ENCODE measurements at regions not wholly inside any gene's neighbourhood (a gene's known extent, or its start where the extent isn't known, plus 50 kb on each side); places are given as distances from the start of the nearest gene placed in this dataset.

- DNase-seq, result no peak
Measured at GRCh38 chr2:8021921-8022320, 659.9 kb upstream of the ID2 start.

GRCh38 chr2:8022908-8023640 is 658.8 kb upstream of the ID2 start:
- DNase-seq, result no peak

- no peak for DNase-seq
Measured at GRCh38 chr2:8024506-8024905, 657.4 kb upstream of the ID2 start.

GRCh38 chr2:8026381-8026780 is 655.5 kb upstream of the ID2 start:
- DNase-seq, result no peak

- no peak for DNase-seq
Measured at GRCh38 chr2:8027387-8027786, 654.5 kb upstream of the ID2 start.

GRCh38 chr2:8028036-8028435 is 653.8 kb upstream of the ID2 start:
- DNase-seq, result no peak

- no peak for DNase-seq
Measured at GRCh38 chr2:8028436-8028835, 653.4 kb upstream of the ID2 start.

- no peak for DNase-seq
Measured at GRCh38 chr2:8028981-8029380, 652.9 kb upstream of the ID2 start.

- DNase-seq, result no peak
Measured at GRCh38 chr2:8030573-8031303, 651.1 kb upstream of the ID2 start.

GRCh38 chr2:8031370-8031769 is 650.5 kb upstream of the ID2 start:
- DNase-seq, result no peak

- DNase-seq, result no peak
Measured at GRCh38 chr2:8033546-8034096, 648.2 kb upstream of the ID2 start.

- DNase-seq, result no peak
Measured at GRCh38 chr2:8036366-8036765, 645.5 kb upstream of the ID2 start.

GRCh38 chr2:8039732-8040131 is 642.1 kb upstream of the ID2 start:
- no peak for DNase-seq

- no peak for DNase-seq
Measured at GRCh38 chr2:8043295-8043694, 638.6 kb upstream of the ID2 start.

GRCh38 chr2:8044046-8044594 is 637.7 kb upstream of the ID2 start:
- DNase-seq, result no peak

GRCh38 chr2:8045081-8045614 is 636.7 kb upstream of the ID2 start:
- no peak for DNase-seq

GRCh38 chr2:8046849-8047248 is 635.0 kb upstream of the ID2 start:
- DNase-seq, result no peak

GRCh38 chr2:8049176-8049575 is 632.7 kb upstream of the ID2 start:
- no peak for DNase-seq

- no peak for DNase-seq
Measured at GRCh38 chr2:8049851-8050571, 631.8 kb upstream of the ID2 start.

GRCh38 chr2:8053216-8053615 is 628.6 kb upstream of the ID2 start:
- no peak for DNase-seq

GRCh38 chr2:8054070-8054469 is 627.8 kb upstream of the ID2 start:
- no peak for DNase-seq

GRCh38 chr2:8058652-8059051 is 623.2 kb upstream of the ID2 start:
- no peak for DNase-seq

GRCh38 chr2:8059255-8059654 is 622.6 kb upstream of the ID2 start:
- no peak for DNase-seq
